Stimulated activated naive CD4-positive, alpha-beta T cell (primary cell): ENCODE measurements at regions not wholly inside any gene's neighbourhood (a gene's known extent, or its start where the extent isn't known, plus 50 kb on each side); places are given as distances from the start of the nearest gene placed in this dataset.

Experiments
- DNase-seq, 6 experiments: peaks; one replicate each; lab custom pipeline; 2025; lab: John Stamatoyannopoulos, UW

- DNase-seq, result no peak
These were observed 634.3 kb downstream of the BRD1 start for GRCh38 chr22:49193348-49193747.

- no peak for DNase-seq
These were observed 634.8 kb downstream of the BRD1 start for GRCh38 chr22:49192857-49193250.

- no peak for DNase-seq
These were observed 635.4 kb downstream of the BRD1 start for GRCh38 chr22:49192180-49192856.

GRCh38 chr22:49191506-49191980 lies 636.1 kb downstream of the BRD1 start:
- DNase-seq, result no peak

GRCh38 chr22:49190816-49191505 lies 636.7 kb downstream of the BRD1 start:
- DNase-seq, result no peak

GRCh38 chr22:49189871-49190270 lies 637.8 kb downstream of the BRD1 start:
- DNase-seq, result no peak

GRCh38 chr22:49188591-49188990 lies 639.1 kb downstream of the BRD1 start:
- no peak for DNase-seq

- DNase-seq, result no peak
These were observed 639.6 kb downstream of the BRD1 start for GRCh38 chr22:49188091-49188490.

GRCh38 chr22:49186762-49187161 lies 640.9 kb downstream of the BRD1 start:
- DNase-seq, result no peak

- DNase-seq, result no peak
These were observed 641.4 kb downstream of the BRD1 start for GRCh38 chr22:49186293-49186692.

- DNase-seq, result no peak
These were observed 642.2 kb downstream of the BRD1 start for GRCh38 chr22:49185312-49185969.

GRCh38 chr22:49184736-49185135 lies 642.9 kb downstream of the BRD1 start:
- DNase-seq, result no peak

GRCh38 chr22:49183826-49184216 lies 643.9 kb downstream of the BRD1 start:
- DNase-seq, result no peak

GRCh38 chr22:49183208-49183825 lies 644.4 kb downstream of the BRD1 start:
- no peak for DNase-seq

- no peak for DNase-seq
These were observed 645.3 kb downstream of the BRD1 start for GRCh38 chr22:49182416-49182815.

- DNase-seq, result no peak
These were observed 645.7 kb downstream of the BRD1 start for GRCh38 chr22:49181942-49182341.

GRCh38 chr22:49181431-49181830 lies 646.2 kb downstream of the BRD1 start:
- no peak for DNase-seq

GRCh38 chr22:49180683-49181024 lies 647.0 kb downstream of the BRD1 start:
- DNase-seq, result no peak

GRCh38 chr22:49179886-49180682 lies 647.6 kb downstream of the BRD1 start:
- DNase-seq, result no peak

GRCh38 chr22:49179175-49179574 lies 648.5 kb downstream of the BRD1 start:
- no peak for DNase-seq

GRCh38 chr22:49178246-49179005 lies 649.2 kb downstream of the BRD1 start:
- no peak for DNase-seq
